Activated naive CD4-positive, alpha-beta T cell treated with anti-CD3 and anti-CD28 coated beads for 36 hours (primary cell): ENCODE measurements at regions not wholly inside any gene's neighbourhood (a gene's known extent, or its start where the extent isn't known, plus 50 kb on each side); places are given as distances from the start of the nearest gene placed in this dataset.

Experiments
- CTCF ChIA-PET: fragments of 350-600 bp; sonication (Branson Sonifier 250); formaldehyde crosslinking; loops from one replicate; lab custom pipeline; 2021; ENCODE audit warnings: antibody characterized with exemption; lab: Charles Lee
- DNase-seq: peaks from one replicate; pipeline ENCODE4 v3.0.0-alpha.2; 2020
- H3K27ac Mint-ChIP-seq: one replicate; pipeline ENCODE4 v1.8.0; 2021; ENCODE audit warnings: mild to moderate bottlenecking, mixed read lengths
- H3K27me3 Mint-ChIP-seq: one replicate; pipeline ENCODE4 v1.8.0; 2021; ENCODE audit warnings: low read depth, mixed read lengths
- H3K36me3 Mint-ChIP-seq: one replicate; pipeline ENCODE4 v1.8.0; 2021; ENCODE audit warnings: low read depth, mixed read lengths
- H3K4me1 Mint-ChIP-seq: one replicate; pipeline ENCODE4 v1.8.0; 2021; ENCODE audit warnings: low read depth, mixed read lengths
- H3K4me3 Mint-ChIP-seq: one replicate; pipeline ENCODE4 v1.8.0; 2021; ENCODE audit warnings: mild to moderate bottlenecking, moderate library complexity, mixed read lengths
- H3K9me3 Mint-ChIP-seq: one replicate; pipeline ENCODE4 v1.8.0; 2021; ENCODE audit warnings: mixed read lengths
- intact Hi-C: fragments of 100-400 bp; cut with micrococcal nuclease; formaldehyde crosslinking; loops from one replicate; pipeline ENCODE4 v1.15.1; 2023

DNA sequence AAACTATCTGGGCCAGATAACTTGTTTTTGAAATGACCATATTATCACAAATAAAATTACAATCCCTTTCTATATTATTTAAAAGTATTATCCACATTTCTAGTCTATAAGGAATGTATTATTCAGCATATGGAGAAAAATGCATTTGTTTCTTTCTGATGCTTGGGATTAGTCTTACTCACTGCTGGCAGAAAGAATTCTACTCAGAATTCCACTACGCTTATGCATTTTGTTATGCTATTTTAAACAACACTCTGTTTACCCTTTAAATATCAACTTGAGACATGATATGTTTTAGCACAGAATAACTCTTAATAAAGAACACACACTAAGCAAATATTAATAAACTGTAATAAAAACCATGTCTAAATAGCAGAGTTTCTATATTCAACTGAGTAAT, 77.6 kb upstream of the ANO3 start:
- Mint-ChIP-seq H3K4me3 (no peak overlapping the region), H3K27ac (no peak overlapping the region), H3K4me1 (no peaks in the 10 kb centered on the region), H3K36me3 (no peaks in the 10 kb centered on the region), H3K9me3 (no peaks in the 10 kb centered on the region), H3K27me3 (no peaks in the 10 kb centered on the region)
- no peak for DNase-seq
- intact Hi-C loops: no loop called here
- CTCF ChIA-PET: no interaction called here

DNA sequence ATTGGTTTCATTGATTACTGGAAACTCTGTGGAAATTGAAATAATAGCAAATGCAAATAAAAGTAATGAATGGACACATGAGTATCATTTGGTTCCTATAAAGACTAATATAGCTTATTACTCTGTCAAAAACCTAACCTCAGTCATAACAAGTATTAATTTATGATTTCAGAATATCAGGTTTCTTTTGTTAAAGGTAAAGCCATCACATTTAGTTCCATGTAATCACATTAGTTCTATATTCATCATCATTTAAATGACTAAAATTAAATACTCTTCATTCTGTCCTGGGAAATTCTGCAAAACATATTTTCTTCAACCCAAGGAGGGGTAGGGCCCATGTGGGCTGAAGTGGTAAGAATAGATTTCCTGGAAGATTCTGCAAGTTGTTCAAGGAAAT, 68.2 kb upstream of the ANO3 start:
- Mint-ChIP-seq H3K27me3 (no peaks in the 10 kb centered on the region), H3K4me3 (no peak overlapping the region), H3K4me1 (no peaks in the 10 kb centered on the region), H3K36me3 (no peaks in the 10 kb centered on the region), H3K27ac (no peak overlapping the region), H3K9me3 (no peaks in the 10 kb centered on the region)
- DNase-seq: no peak
- CTCF ChIA-PET: no interaction called here
- intact Hi-C loops: no loop called here

DNA sequence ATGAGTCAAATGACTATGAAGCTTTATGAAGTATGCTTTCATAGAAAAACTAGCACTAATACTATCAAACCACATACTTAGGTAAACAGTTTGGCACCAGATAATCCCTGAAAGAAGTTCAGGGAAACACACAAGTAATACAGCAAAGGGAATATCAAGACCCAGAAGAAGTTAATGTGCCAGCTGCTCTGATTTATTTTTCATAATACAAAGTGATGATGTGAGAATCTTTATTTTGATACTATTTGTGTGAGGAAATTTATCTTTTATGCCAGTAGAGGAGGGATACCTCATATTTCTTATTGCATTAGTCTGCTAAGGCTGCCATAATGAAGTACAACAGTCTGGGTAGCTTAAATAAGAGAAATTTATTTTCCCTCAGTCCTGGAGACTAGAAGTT, 67.7 kb upstream of the ANO3 start:
- no peaks in the 10 kb centered on the region for H3K4me1 Mint-ChIP-seq

DNA sequence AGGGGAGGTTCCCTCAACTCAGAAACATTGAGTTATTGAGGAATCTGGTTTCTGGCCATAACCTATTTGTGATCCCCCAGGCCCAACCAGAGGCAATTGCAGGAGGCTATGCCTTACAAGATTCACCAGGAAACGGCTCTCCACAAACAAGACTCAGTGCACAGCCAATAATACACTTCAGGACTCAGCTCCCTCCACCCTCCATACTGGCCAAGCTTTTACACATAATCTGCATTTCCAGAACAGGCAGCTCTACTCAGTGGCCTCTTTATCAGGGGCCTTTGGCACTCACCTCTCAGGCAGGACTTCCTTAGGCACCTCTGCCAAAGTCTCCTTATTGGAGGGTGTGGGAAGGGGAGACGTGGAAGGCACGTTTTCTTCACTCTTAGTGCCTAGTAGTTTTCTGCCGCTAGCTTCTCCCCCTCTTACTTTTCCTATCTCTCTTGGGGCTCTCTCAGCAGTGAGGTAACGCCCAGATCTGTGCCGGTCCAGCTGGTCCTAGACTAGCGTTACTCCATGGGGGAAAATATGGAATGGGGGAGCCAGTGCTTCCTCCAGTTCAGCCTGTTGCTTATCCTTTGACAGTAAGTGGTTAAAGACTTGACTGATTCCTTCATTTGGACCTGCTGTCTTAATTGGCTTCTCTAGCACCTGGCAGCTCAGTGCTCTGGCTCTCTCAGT, 62.8 kb upstream of the ANO3 start:
- no peaks in the 10 kb centered on the region for H3K9me3 Mint-ChIP-seq
- DNase-seq: no peak
- CTCF ChIA-PET: no interaction called here
- H3K36me3 Mint-ChIP-seq: no peaks in the 10 kb centered on the region
- intact Hi-C loops: loop anchor here (1.0 kb wide), 1 partner anchor 27 kb away; no protein-coding TSS in a partner anchor
- peaks cover 3% of the 10 kb centered on the region for H3K27me3 Mint-ChIP-seq
- H3K4me1 Mint-ChIP-seq: no peaks in the 10 kb centered on the region
- no peak overlapping the region for H3K4me3 Mint-ChIP-seq
- H3K27ac Mint-ChIP-seq: no peak overlapping the region

More for the DNA sequence above, 67.7 kb upstream of the ANO3 start:
- Mint-ChIP-seq H3K27ac (no peak overlapping the region), H3K4me3 (no peak overlapping the region), H3K9me3 (no peaks in the 10 kb centered on the region), H3K27me3 (no peaks in the 10 kb centered on the region), H3K36me3 (no peaks in the 10 kb centered on the region)
- intact Hi-C loops: no loop called here
- CTCF ChIA-PET: no interaction called here
- no peak for DNase-seq

DNA sequence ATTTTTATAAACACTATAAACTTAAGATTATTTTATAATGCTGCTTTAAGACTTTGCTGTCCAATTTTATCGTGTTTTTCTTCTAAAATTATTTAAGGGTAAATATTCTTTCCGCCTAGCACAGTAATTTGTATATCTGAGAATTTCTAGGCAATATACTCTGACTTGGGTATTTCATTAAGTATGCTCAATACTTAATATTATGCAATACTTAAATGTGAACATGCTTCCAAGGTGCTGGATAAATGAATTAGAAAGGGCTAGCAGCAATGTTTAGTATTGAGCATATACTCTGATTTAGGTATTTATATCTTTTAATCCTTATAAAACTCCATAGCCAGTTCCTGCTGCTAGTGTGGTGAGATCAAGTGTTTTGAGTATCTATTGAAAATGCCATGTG, 60.3 kb upstream of the ANO3 start:
- CTCF ChIA-PET: no interaction called here
- Mint-ChIP-seq H3K36me3 (no peaks in the 10 kb centered on the region), H3K9me3 (no peaks in the 10 kb centered on the region), H3K4me1 (no peaks in the 10 kb centered on the region), H3K27me3 (peaks cover 4% of the 10 kb centered on the region), H3K4me3 (no peak overlapping the region), H3K27ac (no peak overlapping the region)
- no peak for DNase-seq
- intact Hi-C loops: no loop called here

DNA sequence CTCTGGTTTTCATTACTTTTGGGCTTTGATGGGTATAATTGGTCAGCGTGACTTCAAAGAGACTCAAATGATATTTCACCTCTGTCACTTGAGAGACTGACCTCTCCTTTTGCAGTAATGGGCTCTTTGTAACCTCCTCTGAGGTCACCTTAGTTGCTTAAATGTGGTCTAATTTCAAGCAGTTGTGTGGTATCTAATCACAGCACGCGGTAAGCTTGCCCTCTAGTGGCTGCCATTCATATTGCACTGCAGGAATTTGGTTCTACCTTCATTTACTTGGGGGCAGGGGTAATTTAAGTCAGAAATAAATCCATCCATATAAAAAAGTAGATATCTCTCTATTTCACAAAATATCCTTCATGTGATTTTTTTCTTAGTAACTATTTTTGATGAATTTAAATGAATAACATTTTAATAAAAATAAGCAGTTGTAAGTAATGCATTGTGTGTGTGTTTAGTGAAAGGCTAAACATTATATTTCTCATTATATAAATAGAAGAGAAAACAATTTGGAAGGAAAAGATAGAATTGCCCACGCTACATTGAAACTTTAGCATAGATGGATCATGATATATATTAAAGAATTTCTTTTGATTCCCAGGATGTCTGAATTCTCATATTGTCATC, 55.0 kb upstream of the ANO3 start:
- Mint-ChIP-seq H3K9me3 (no peaks in the 10 kb centered on the region), H3K27me3 (peaks cover 9% of the 10 kb centered on the region), H3K27ac (no peak overlapping the region), H3K4me3 (no peak overlapping the region), H3K36me3 (no peaks in the 10 kb centered on the region), H3K4me1 (no peaks in the 10 kb centered on the region)
- intact Hi-C loops: no loop called here
- DNase-seq: peak; percentile 62
- CTCF ChIA-PET: no interaction called here

DNA sequence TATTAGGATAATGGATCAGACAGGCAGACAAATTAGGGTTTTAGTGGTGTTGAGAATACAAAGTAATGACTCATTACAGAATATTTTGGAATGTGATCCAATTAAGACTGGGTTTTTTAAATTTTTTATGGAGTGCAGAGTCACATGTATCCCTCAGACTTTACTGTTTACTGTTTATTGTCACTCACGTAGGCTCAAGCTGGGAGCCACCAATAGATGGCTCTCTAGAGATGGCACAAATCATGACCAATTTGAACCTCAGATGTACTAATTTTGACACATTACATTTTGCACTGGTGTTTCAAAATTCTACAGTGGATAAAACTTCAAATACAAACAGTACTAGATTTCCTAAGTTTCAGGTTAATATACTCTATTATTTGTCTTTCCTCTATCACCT, 53.6 kb upstream of the ANO3 start:
- peaks cover 9% of the 10 kb centered on the region for H3K27me3 Mint-ChIP-seq
- H3K9me3 Mint-ChIP-seq: no peaks in the 10 kb centered on the region
- CTCF ChIA-PET: interaction anchor here (0.8 kb wide), 1 partner anchor 1164 kb away, joined by 4 read pairs; no protein-coding TSS in a partner anchor
- H3K4me1 Mint-ChIP-seq: no peaks in the 10 kb centered on the region
- no peak overlapping the region for H3K4me3 Mint-ChIP-seq
- DNase-seq: no peak
- H3K36me3 Mint-ChIP-seq: no peaks in the 10 kb centered on the region
- no peak overlapping the region for H3K27ac Mint-ChIP-seq
- intact Hi-C loops: no loop called here
